Activated gamma-delta T cell treated with anti-CD3 and anti-CD28 coated beads, Interleukin-2, amount 50 U/mL, for 16 hours (primary cell): ENCODE measurements at regions not wholly inside any gene's neighbourhood (a gene's known extent, or its start where the extent isn't known, plus 50 kb on each side); places are given as distances from the start of the nearest gene placed in this dataset.

Source experiments
- DNase-seq: peaks from one replicate; pipeline ENCODE4 v3.0.0-alpha.2; 2020; ENCODE audit warnings: low read depth

- no peak for DNase-seq
Observed at GRCh38 chr12:93103154-93103553, 174.1 kb upstream of the EEA1 start.

- no peak for DNase-seq
Observed at GRCh38 chr12:93104535-93104934, 175.4 kb upstream of the EEA1 start.

GRCh38 chr12:93106910-93107309, 177.8 kb upstream of the EEA1 start:
- DNase-seq, result no peak

- no peak for DNase-seq
Observed at GRCh38 chr12:93107514-93108312, 178.6 kb upstream of the EEA1 start.

- no peak for DNase-seq
Observed at GRCh38 chr12:93108985-93109384, 179.9 kb upstream of the EEA1 start.

GRCh38 chr12:93109551-93110203, 180.6 kb upstream of the EEA1 start:
- no peak for DNase-seq

- no peak for DNase-seq
Observed at GRCh38 chr12:93111773-93112172, 182.7 kb upstream of the EEA1 start.

- DNase-seq, result no peak
Observed at GRCh38 chr12:93113317-93114006, 184.4 kb upstream of the EEA1 start.

GRCh38 chr12:93115198-93115601, 186.1 kb upstream of the EEA1 start:
- DNase-seq, result no peak

- DNase-seq, result no peak
Observed at GRCh38 chr12:93115646-93116045, 186.6 kb upstream of the EEA1 start.

- DNase-seq, result no peak
Observed at GRCh38 chr12:93116632-93117031, 187.5 kb upstream of the EEA1 start.

- no peak for DNase-seq
Observed at GRCh38 chr12:93121729-93122488, 192.8 kb upstream of the EEA1 start.

GRCh38 chr12:93122569-93123091, 193.5 kb upstream of the EEA1 start:
- DNase-seq, result no peak

- no peak for DNase-seq
Observed at GRCh38 chr12:93125126-93125525, 196.0 kb upstream of the EEA1 start.

GRCh38 chr12:93126069-93126474, 197.0 kb upstream of the EEA1 start:
- no peak for DNase-seq

GRCh38 chr12:93127107-93127560, 198.0 kb upstream of the EEA1 start:
- no peak for DNase-seq

GRCh38 chr12:93127582-93128331, 198.7 kb upstream of the EEA1 start:
- DNase-seq, result no peak

GRCh38 chr12:93128332-93128707, 199.2 kb upstream of the EEA1 start:
- no peak for DNase-seq

- DNase-seq, result no peak
Observed at GRCh38 chr12:93130366-93131054, 201.4 kb upstream of the EEA1 start.

GRCh38 chr12:93133361-93133760, 204.3 kb upstream of the EEA1 start:
- no peak for DNase-seq
